NCI-H524 treated with DMSO at 0.1 percent for 48 hours (cell line): ENCODE measurements at regions not wholly inside any gene's neighbourhood (a gene's known extent, or its start where the extent isn't known, plus 50 kb on each side); places are given as distances from the start of the nearest gene placed in this dataset.

Experiments used
- DNase-seq: peaks from one replicate; lab custom pipeline; 2025; lab: John Stamatoyannopoulos, UW

GRCh38 chr12:124630791-124631313 is 63.4 kb upstream of the NCOR2 start:
- no peak for DNase-seq

- DNase-seq: no peak
Observed at GRCh38 chr12:124629789-124630480, 62.5 kb upstream of the NCOR2 start.

GRCh38 chr12:124629117-124629516 is 61.7 kb upstream of the NCOR2 start:
- DNase-seq: no peak

- DNase-seq: no peak
Observed at GRCh38 chr12:124627956-124628355, 60.5 kb upstream of the NCOR2 start.

- DNase-seq: no peak
Observed at GRCh38 chr12:124626971-124627411, 59.6 kb upstream of the NCOR2 start.

GRCh38 chr12:124625867-124626675 is 58.7 kb upstream of the NCOR2 start:
- no peak for DNase-seq

- DNase-seq: no peak
Observed at GRCh38 chr12:124624823-124625222, 57.4 kb upstream of the NCOR2 start.

- DNase-seq: no peak
Observed at GRCh38 chr12:124623344-124624035, 56.1 kb upstream of the NCOR2 start.

GRCh38 chr12:124622764-124623163 is 55.4 kb upstream of the NCOR2 start:
- DNase-seq: no peak

- DNase-seq: no peak
Observed at GRCh38 chr12:124622331-124622730, 54.9 kb upstream of the NCOR2 start.

- no peak for DNase-seq
Observed at GRCh38 chr12:124621296-124621660, 53.9 kb upstream of the NCOR2 start.

- DNase-seq: no peak
Observed at GRCh38 chr12:124620606-124621295, 53.3 kb upstream of the NCOR2 start.

GRCh38 chr12:124618291-124618902 is 51.0 kb upstream of the NCOR2 start:
- no peak for DNase-seq

- no peak for DNase-seq
Observed at GRCh38 chr12:124617615-124618014, 50.2 kb upstream of the NCOR2 start.
